Cerebellar nuclear complex (tissue), 1 donor: ENCODE measurements at regions not wholly inside any gene's neighbourhood (a gene's known extent, or its start where the extent isn't known, plus 50 kb on each side); places are given as distances from the start of the nearest gene placed in this dataset.
"Not testable (repeated sequence)": the region's sequence is repeated elsewhere in the genome, so short reads cannot be mapped to it uniquely, and the experiment has no call there.

Experiments used
- DNase-seq, 2 experiments: peaks; one replicate each; lab custom pipeline; 2025; lab: John Stamatoyannopoulos, UW

- DNase-seq = not testable (repeated sequence)
These were observed 51.6 kb upstream of the MAP4K4 start for GRCh38 chr2:101645886-101646285.

GRCh38 chr2:101644842-101645383 is 52.6 kb upstream of the MAP4K4 start:
- DNase-seq = no peak

- no peak for DNase-seq
These were observed 54.4 kb upstream of the MAP4K4 start for GRCh38 chr2:101643004-101643524.

GRCh38 chr2:101638817-101639605 is 58.5 kb upstream of the MAP4K4 start:
- DNase-seq = no peak

- no peak for DNase-seq
These were observed 59.3 kb upstream of the MAP4K4 start for GRCh38 chr2:101638181-101638711.

- no peak for DNase-seq
These were observed 67.1 kb upstream of the MAP4K4 start for GRCh38 chr2:101630224-101630949.

GRCh38 chr2:101628030-101628392 is 69.5 kb upstream of the MAP4K4 start:
- DNase-seq = no peak

- DNase-seq = no peak
These were observed 70.0 kb upstream of the MAP4K4 start for GRCh38 chr2:101627285-101628029.

- not testable (repeated sequence) for DNase-seq
These were observed 71.7 kb upstream of the MAP4K4 start for GRCh38 chr2:101625814-101626213.

GRCh38 chr2:101625387-101625786 is 72.1 kb upstream of the MAP4K4 start:
- no peak for DNase-seq

- DNase-seq = no peak
These were observed 72.7 kb upstream of the MAP4K4 start for GRCh38 chr2:101624706-101625332.

GRCh38 chr2:101623031-101623521 is 74.4 kb upstream of the MAP4K4 start:
- DNase-seq = no peak

- no peak for DNase-seq
These were observed 75.1 kb upstream of the MAP4K4 start for GRCh38 chr2:101622210-101623030.

GRCh38 chr2:101619191-101619591 is 78.3 kb upstream of the MAP4K4 start:
- no peak for DNase-seq

GRCh38 chr2:101617796-101618195 is 79.7 kb upstream of the MAP4K4 start:
- DNase-seq = no peak

- no peak for DNase-seq
These were observed 80.3 kb upstream of the MAP4K4 start for GRCh38 chr2:101617188-101617587.

GRCh38 chr2:101614127-101614759 is 83.3 kb upstream of the MAP4K4 start:
- DNase-seq = no peak

GRCh38 chr2:101613056-101613704 is 84.3 kb upstream of the MAP4K4 start:
- DNase-seq = peak; percentile 82

- no peak for DNase-seq
These were observed 85.5 kb upstream of the MAP4K4 start for GRCh38 chr2:101612019-101612418.
